GM12878 (cell line): ENCODE measurements at regions not wholly inside any gene's neighbourhood (a gene's known extent, or its start where the extent isn't known, plus 50 kb on each side); places are given as distances from the start of the nearest gene placed in this dataset.

Experiments
- CHD4 ChIP-seq: fragments of 200-600 bp; sonication (generic); IDR thresholded peaks from 2 replicates; pipeline ENCODE4 v1.6.1; 2016; ENCODE audit warnings: mild to moderate bottlenecking
- KAT2A ChIP-seq: conservative IDR thresholded peaks from 2 replicates; pipeline ENCODE4 v1.6.1; 2011; ENCODE audit warnings: low read depth, low read length; ENCODE audit not compliant: control insufficient read depth
- NR2C2 ChIP-seq: IDR thresholded peaks from 2 replicates; pipeline ENCODE4 v1.6.1; 2011; ENCODE audit warnings: borderline replicate concordance, low read depth; ENCODE audit not compliant: control insufficient read depth, insufficient read length
- POLR2AphosphoS5 ChIP-seq: IDR thresholded peaks from 2 replicates; pipeline ENCODE4 v1.6.1; 2011; ENCODE audit warnings: mild to moderate bottlenecking, low read length, inconsistent platforms
- SRF ChIP-seq, 2 experiments: IDR thresholded peaks; 2 replicates each; pipeline ENCODE4 v1.6.1; 2011; ENCODE audit warnings: low read depth in 2 of 2, low read length in 2 of 2, mild to moderate bottlenecking in 1 of 2, moderate library complexity in 1 of 2
- TCF7 ChIP-seq: IDR thresholded peaks from 2 replicates; pipeline ENCODE4 v1.6.1; 2014; ENCODE audit warnings: antibody characterized with exemption, borderline replicate concordance
- ZZZ3 ChIP-seq: IDR thresholded peaks from 2 replicates; pipeline ENCODE4 v1.6.1; 2011; ENCODE audit warnings: low read depth; ENCODE audit not compliant: control insufficient read depth, insufficient read length
- TF ChIP-seq, protein P1 (sequence below), 3 experiments: IDR thresholded peaks in 2 of 3; conservative IDR thresholded peaks in 1 of 3; 2 replicates each; pipeline ENCODE4 v1.5.1; 2011; ENCODE audit warnings: low read depth in 3 of 3, low read length in 3 of 3, mild to moderate bottlenecking in 3 of 3, control low read depth in 2 of 3, moderate library complexity in 2 of 3, inconsistent platforms in 1 of 3, mixed read lengths in 1 of 3; ENCODE audit not compliant: control insufficient read depth in 2 of 3, insufficient read depth in 1 of 3; ENCODE audit errors: extremely low read depth in 1 of 3
- TF ChIP-seq, protein P2 (sequence below): IDR thresholded peaks from 2 replicates; pipeline ENCODE4 v1.6.1; 2012; ENCODE audit warnings: low read length, inconsistent platforms
- TF ChIP-seq, protein P3 (sequence below): fragments of 450-650 bp; IDR thresholded peaks from 2 replicates; pipeline ENCODE4 v1.6.1; 2017; ENCODE audit warnings: mild to moderate bottlenecking, low read depth, inconsistent platforms; ENCODE audit not compliant: poor library complexity, severe bottlenecking

DNA sequence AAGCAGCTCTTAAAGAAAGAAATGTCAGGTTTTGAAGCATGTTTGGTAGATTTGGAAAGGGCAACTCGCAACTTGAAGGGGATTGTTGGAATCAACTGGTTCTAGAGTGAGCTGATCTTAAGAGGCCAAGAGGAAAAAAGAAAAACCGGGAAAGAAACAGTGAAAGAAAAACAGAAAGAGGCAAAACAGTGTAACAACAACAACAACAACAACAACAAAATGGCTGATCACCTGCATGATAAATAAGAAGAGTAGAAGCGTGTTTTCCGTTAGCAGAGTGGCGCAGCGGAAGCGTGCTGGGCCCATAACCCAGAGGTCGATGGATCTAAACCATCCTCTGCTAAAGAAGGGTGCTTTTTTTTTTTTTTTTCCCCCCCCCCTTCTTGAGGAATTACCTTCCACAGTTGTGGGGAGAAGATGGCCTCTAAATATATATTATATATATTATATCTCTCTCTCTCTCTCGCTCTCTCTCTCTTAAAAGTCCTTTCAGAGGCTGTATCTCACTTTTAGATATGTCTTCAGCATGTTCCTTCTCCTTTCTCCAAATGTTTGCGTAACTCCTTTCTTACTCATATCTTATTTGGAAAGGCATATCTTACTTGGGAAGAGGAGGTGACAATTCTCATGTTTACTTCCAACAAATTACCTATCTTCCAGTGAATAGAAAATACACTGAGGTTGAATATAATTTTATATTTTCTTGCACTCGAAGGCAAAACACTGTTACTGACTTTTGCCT, 134.4 kb downstream of the OR2B2 start:
- TF ChIP-seq, protein P1, sequence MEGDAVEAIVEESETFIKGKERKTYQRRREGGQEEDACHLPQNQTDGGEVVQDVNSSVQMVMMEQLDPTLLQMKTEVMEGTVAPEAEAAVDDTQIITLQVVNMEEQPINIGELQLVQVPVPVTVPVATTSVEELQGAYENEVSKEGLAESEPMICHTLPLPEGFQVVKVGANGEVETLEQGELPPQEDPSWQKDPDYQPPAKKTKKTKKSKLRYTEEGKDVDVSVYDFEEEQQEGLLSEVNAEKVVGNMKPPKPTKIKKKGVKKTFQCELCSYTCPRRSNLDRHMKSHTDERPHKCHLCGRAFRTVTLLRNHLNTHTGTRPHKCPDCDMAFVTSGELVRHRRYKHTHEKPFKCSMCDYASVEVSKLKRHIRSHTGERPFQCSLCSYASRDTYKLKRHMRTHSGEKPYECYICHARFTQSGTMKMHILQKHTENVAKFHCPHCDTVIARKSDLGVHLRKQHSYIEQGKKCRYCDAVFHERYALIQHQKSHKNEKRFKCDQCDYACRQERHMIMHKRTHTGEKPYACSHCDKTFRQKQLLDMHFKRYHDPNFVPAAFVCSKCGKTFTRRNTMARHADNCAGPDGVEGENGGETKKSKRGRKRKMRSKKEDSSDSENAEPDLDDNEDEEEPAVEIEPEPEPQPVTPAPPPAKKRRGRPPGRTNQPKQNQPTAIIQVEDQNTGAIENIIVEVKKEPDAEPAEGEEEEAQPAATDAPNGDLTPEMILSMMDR (IDR thresholded peaks at IDR 0.05 in 2 of 3, conservative IDR thresholded peaks at IDR 0.05 in 1 of 3; ENCODE audit: control insufficient read depth in 2 of 3, extremely low read depth in 1 of 3, insufficient read depth in 1 of 3, low read depth in 3 of 3, low read length in 3 of 3): no peak
- TF ChIP-seq TCF7 (no peak), POLR2AphosphoS5 (no peak), CHD4 (no peak), SRF (IDR thresholded peaks at IDR 0.05; ENCODE audit: low read depth in 2 of 2, low read length in 2 of 2) (no peak), ZZZ3 (no peak), KAT2A (no peak), NR2C2 (no peak)
- TF ChIP-seq, protein P2, sequence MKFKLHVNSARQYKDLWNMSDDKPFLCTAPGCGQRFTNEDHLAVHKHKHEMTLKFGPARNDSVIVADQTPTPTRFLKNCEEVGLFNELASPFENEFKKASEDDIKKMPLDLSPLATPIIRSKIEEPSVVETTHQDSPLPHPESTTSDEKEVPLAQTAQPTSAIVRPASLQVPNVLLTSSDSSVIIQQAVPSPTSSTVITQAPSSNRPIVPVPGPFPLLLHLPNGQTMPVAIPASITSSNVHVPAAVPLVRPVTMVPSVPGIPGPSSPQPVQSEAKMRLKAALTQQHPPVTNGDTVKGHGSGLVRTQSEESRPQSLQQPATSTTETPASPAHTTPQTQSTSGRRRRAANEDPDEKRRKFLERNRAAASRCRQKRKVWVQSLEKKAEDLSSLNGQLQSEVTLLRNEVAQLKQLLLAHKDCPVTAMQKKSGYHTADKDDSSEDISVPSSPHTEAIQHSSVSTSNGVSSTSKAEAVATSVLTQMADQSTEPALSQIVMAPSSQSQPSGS: no peak
- TF ChIP-seq, protein P3, sequence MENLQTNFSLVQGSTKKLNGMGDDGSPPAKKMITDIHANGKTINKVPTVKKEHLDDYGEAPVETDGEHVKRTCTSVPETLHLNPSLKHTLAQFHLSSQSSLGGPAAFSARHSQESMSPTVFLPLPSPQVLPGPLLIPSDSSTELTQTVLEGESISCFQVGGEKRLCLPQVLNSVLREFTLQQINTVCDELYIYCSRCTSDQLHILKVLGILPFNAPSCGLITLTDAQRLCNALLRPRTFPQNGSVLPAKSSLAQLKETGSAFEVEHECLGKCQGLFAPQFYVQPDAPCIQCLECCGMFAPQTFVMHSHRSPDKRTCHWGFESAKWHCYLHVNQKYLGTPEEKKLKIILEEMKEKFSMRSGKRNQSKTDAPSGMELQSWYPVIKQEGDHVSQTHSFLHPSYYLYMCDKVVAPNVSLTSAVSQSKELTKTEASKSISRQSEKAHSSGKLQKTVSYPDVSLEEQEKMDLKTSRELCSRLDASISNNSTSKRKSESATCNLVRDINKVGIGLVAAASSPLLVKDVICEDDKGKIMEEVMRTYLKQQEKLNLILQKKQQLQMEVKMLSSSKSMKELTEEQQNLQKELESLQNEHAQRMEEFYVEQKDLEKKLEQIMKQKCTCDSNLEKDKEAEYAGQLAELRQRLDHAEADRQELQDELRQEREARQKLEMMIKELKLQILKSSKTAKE: no peak
